ENCODE measurements at regions not wholly inside any gene's neighbourhood (a gene's known extent, or its start where the extent isn't known, plus 50 kb on each side); places are given as distances from the start of the nearest gene placed in this dataset.

- TF ChIP-seq CTCF (IDR thresholded peaks at IDR 0.05; ENCODE audit: low read depth, low read length, poor library complexity, severe bottlenecking) (no peak), EZH2phosphoT487 (IDR thresholded peaks at IDR 0.05; ENCODE audit: borderline replicate concordance, low read length) (no peak)
These were observed 220.6 kb downstream of the SNCA start for GRCh38 chr4:89616382-89616781.

Measured in DOHH2 (cell line).